Sigmoid colon (tissue), 6 donors: ENCODE measurements at regions not wholly inside any gene's neighbourhood (a gene's known extent, or its start where the extent isn't known, plus 50 kb on each side); places are given as distances from the start of the nearest gene placed in this dataset.

ENCODE experiments used
- DNase-seq: peaks from one replicate; pipeline ENCODE4 v3.0.0-alpha.2; 2019
- H3K27ac ChIP-seq, 4 donors: fragments of 200-600 bp; sonication (generic); one replicate each; pipeline ENCODE4 v1.5.1; 2016 to 2019; ENCODE audit warnings: mild to moderate bottlenecking in 1 of 4
- H3K27me3 ChIP-seq, 3 donors: fragments of 200-600 bp; sonication (generic); one replicate each; pipeline ENCODE4 v1.5.1; 2019; ENCODE audit warnings: mild to moderate bottlenecking in 1 of 3
- H3K36me3 ChIP-seq, 4 donors: fragments of 200-600 bp; sonication (generic); one replicate each; pipeline ENCODE4 v1.5.1; 2016 to 2019
- H3K4me1 ChIP-seq, 4 donors: fragments of 200-600 bp; sonication (generic); one replicate each; pipeline ENCODE4 v1.5.1; 2017 to 2019
- H3K4me3 ChIP-seq, 4 donors: fragments of 200-600 bp; sonication (generic); one replicate each; pipeline ENCODE4 v1.5.1; 2017 to 2019; ENCODE audit warnings: mild to moderate bottlenecking in 2 of 4, moderate library complexity in 1 of 4
- H3K9me3 ChIP-seq, 4 donors: fragments of 200-600 bp in 3 of 4; sonication (generic) in 3 of 4; one replicate each; pipeline versions ENCODE4 v1.5.1 to v1.6.1; 2013 to 2019
- EP300 ChIP-seq, 4 donors: sonication (generic); formaldehyde crosslinking; IDR thresholded peaks; one replicate each; pipeline ENCODE4 v1.6.1; 2017; ENCODE audit warnings: antibody characterized with exemption in 4 of 4
- POLR2A ChIP-seq, 2 donors: fragments of 450-650 bp; IDR thresholded peaks; one replicate each; pipeline ENCODE4 v1.6.1; 2016; ENCODE audit warnings: antibody characterized with exemption in 2 of 2, mild to moderate bottlenecking in 2 of 2, moderate library complexity in 2 of 2
- POLR2AphosphoS5 ChIP-seq, 4 donors: sonication (generic); formaldehyde crosslinking; IDR thresholded peaks; one replicate each; pipeline ENCODE4 v1.6.1; 2017; ENCODE audit warnings: antibody characterized with exemption in 4 of 4
- WGBS, 2 donors: extraction: QIAGEN DNeasy Blood & Tissue Kit; methylation state at CpG; one replicate each; pipeline ENCODE4 v1.1.7; 2013; 5-methylcytosine and 5-hydroxymethylcytosine counted together
- intact Hi-C: fragments of 100-400 bp; cut with DNase I; formaldehyde crosslinking; loops from one replicate; pipeline ENCODE4 v1.15.1; 2023
- TF ChIP-seq, protein P1 (sequence below), 4 experiments: fragments of 450-650 bp in 3 of 4; fragments of 200-600 bp in 1 of 4; IDR thresholded peaks; one replicate each; pipeline ENCODE4 v1.5.1; 2016 to 2019; ENCODE audit warnings: antibody characterized with exemption in 4 of 4, mild to moderate bottlenecking in 3 of 4, moderate library complexity in 2 of 4
- donor health status: healthy with polysubstance abuse.
- donor health status: healthy.

DNA sequence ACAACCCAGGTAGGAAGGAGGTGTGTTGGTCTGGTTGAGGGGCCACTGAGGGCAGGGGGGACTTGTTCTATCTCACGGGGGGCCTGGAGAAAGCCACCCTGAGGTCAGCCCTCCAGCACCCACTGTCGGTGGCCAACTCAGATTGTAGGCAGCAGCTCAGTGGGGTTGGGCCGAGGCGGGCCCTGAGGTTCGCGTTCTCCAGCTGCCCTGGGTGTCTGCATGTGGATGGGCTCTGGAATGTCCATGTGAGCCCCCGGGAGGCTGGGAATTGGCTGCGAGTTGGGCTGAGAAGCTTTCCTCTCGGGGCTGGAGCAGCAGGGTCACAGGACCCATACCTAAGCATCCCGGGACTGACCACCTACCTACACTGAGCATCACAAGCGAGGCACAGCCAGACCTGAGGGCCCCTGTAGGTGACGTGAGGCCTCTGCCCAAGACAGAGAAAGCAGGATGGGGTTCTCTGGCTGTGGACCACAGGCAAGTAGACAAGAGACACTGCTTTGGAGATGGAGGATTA, 70.3 kb upstream of the HAAO start:
- intact Hi-C loops: no loop called here
- Histone ChIP-seq H3K36me3 (no peaks in the 10 kb centered on the region), H3K27me3 (no peaks in the 10 kb centered on the region), H3K9me3 (no peaks in the 10 kb centered on the region), H3K27ac (no peak overlapping the region), H3K4me1 (peaks cover 0 to 21% (median 19%) of the 10 kb centered on the region in 4 donors), H3K4me3 (no peak overlapping the region)
- DNase-seq: peak; percentile 53
- WGBS, 2 donors: 85 to 87% methylated on average over 12 of the region's 12 CpGs
- TF ChIP-seq POLR2AphosphoS5 (IDR thresholded peaks at IDR 0.05): no peak
- TF ChIP-seq, protein P1, sequence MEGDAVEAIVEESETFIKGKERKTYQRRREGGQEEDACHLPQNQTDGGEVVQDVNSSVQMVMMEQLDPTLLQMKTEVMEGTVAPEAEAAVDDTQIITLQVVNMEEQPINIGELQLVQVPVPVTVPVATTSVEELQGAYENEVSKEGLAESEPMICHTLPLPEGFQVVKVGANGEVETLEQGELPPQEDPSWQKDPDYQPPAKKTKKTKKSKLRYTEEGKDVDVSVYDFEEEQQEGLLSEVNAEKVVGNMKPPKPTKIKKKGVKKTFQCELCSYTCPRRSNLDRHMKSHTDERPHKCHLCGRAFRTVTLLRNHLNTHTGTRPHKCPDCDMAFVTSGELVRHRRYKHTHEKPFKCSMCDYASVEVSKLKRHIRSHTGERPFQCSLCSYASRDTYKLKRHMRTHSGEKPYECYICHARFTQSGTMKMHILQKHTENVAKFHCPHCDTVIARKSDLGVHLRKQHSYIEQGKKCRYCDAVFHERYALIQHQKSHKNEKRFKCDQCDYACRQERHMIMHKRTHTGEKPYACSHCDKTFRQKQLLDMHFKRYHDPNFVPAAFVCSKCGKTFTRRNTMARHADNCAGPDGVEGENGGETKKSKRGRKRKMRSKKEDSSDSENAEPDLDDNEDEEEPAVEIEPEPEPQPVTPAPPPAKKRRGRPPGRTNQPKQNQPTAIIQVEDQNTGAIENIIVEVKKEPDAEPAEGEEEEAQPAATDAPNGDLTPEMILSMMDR (IDR thresholded peaks at IDR 0.05): no peak
- no peak for TF ChIP-seq POLR2A (IDR thresholded peaks at IDR 0.05)
- no peak for TF ChIP-seq EP300 (IDR thresholded peaks at IDR 0.05)

DNA sequence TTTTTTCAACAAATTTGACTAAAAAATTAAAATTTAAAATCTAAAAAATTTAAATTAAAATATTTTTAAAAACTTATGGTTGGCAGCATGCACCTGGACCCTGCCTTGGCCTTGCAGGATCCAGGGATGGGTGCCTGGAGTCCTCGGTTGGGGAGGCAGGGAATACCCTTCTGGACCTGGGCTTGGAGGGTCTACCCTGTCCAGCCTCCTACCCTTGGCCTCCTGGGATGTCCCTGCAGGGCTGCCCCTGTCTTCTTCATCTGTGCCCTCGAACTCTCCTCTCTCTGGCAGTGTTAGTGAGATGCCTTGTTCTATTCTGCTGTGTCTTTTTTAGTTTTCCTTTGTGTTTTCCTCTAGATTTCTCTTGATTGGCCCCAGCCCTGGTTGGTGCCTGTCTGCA, 68.9 kb upstream of the HAAO start:
- no peaks in the 10 kb centered on the region for H3K27me3 ChIP-seq
- WGBS, 2 donors: 91 to 95% methylated on average over 2 of the region's 2 CpGs
- no peaks in the 10 kb centered on the region for H3K36me3 ChIP-seq
- peaks cover 0 to 8% (median 5%) of the 10 kb centered on the region in 4 donors for H3K4me1 ChIP-seq
- DNase-seq: peak; percentile 58
- H3K4me3 ChIP-seq: no peak overlapping the region
- H3K27ac ChIP-seq: no peak overlapping the region
- H3K9me3 ChIP-seq: no peaks in the 10 kb centered on the region
- TF ChIP-seq, protein P1 (IDR thresholded peaks at IDR 0.05): no peak
- no peak for TF ChIP-seq POLR2AphosphoS5 (IDR thresholded peaks at IDR 0.05)
- no peak for TF ChIP-seq EP300 (IDR thresholded peaks at IDR 0.05)
- TF ChIP-seq POLR2A (IDR thresholded peaks at IDR 0.05): no peak
- intact Hi-C loops: no loop called here

DNA sequence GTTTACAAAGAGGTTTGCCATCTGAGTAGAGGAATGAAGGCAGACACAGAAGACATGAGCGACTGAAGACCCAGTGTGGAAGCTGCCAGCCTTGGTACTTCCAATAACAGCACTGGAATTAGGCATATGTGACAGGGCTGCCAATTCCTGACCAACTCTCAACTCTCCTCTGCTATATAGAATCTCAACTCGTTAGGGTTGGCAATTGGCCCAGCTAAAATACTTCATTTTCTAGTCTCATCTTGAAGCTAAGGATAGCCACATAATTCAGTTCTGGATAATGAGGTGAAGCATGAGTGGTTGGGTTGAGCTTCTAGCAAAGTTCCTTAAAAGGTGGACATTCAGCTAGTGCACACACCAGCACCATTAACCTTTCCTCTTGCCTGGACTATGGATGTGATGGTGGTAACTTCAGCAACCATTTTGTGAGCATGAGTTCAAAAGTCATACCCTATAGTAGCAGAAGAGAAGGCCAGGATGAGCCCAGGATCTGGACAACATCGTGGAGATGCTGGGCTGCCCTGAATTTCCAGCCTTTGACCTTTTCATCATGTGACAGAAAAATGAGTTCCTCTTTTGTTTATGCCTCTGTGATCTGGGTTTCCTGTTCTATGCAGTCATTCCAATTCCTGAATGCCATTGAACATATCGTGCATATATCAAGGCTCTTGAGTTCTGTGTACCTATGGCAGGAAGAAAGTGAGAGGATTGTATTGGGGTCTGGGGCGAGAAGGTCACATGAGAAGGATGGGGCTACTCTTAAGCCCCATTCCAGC, 68.1 kb upstream of the HAAO start:
- H3K4me3 ChIP-seq: no peak overlapping the region
- no peak overlapping the region for H3K27ac ChIP-seq
- peak; percentile 13 for DNase-seq
- 69 to 73% methylated on average over 5 of the region's 5 CpGs for WGBS, 2 donors
- intact Hi-C loops: no loop called here
- no peaks in the 10 kb centered on the region for H3K9me3 ChIP-seq
- no peak for TF ChIP-seq POLR2A (IDR thresholded peaks at IDR 0.05)
- TF ChIP-seq POLR2AphosphoS5 (IDR thresholded peaks at IDR 0.05): no peak
- no peaks in the 10 kb centered on the region for H3K36me3 ChIP-seq
- H3K27me3 ChIP-seq: no peaks in the 10 kb centered on the region
- no peaks in the 10 kb centered on the region for H3K4me1 ChIP-seq

DNA sequence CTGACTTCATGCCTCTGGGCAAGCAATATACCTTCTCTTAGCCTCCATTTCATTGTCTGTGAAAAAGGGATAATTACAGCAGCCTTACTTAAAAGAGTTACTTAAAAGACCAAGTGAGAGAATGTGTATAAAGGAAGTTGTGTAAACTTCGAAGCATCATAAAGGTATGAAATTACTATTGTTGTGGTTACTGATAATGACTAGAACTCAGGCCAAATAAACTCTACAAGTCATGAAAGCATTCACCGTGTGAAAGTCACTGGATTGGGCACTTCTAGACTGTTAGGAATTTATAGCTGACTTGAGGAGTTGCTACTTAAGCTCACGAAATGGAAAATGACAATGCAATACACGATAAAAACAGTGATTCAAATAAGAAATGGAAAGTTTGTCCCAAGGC, 67.4 kb upstream of the HAAO start:
- 8 to 41% methylated on average over 4 of the region's 4 CpGs for WGBS, 2 donors
- no peaks in the 10 kb centered on the region for H3K4me1 ChIP-seq
- intact Hi-C loops: no loop called here
- H3K4me3 ChIP-seq: no peak overlapping the region
- H3K27ac ChIP-seq: no peak overlapping the region
- H3K36me3 ChIP-seq: no peaks in the 10 kb centered on the region
- no peaks in the 10 kb centered on the region for H3K27me3 ChIP-seq
- H3K9me3 ChIP-seq: no peaks in the 10 kb centered on the region
- DNase-seq: no peak
- no peak for TF ChIP-seq POLR2A (IDR thresholded peaks at IDR 0.05)
- TF ChIP-seq, protein P1 (IDR thresholded peaks at IDR 0.05): no peak
- TF ChIP-seq EP300 (IDR thresholded peaks at IDR 0.05): no peak
- no peak for TF ChIP-seq POLR2AphosphoS5 (IDR thresholded peaks at IDR 0.05)

DNA sequence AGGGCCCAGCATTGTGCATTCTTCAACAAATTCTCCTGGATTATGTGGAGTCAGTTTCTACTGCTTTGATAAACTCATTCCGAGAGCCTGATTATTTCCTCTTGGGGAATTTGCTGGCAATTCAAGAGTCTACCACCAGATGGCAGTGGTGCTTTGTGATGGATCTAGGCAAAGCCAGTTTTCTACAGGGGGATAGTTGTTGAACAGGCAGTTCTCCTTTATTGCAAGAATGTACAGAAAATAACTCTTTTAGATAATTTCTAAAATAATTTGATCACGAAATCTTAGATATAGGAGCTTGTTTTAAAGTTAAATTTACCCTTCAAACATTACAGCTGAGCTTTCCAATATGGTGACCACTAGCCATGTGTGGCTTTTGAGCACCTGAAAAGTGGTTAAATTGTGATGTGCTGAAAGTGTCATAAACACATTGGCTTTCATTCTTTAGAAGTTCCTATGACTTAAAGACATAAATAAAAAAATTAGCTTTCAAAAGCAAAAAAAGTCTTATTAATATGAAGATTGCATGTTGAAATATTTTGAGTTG, 66.7 kb upstream of the HAAO start:
- intact Hi-C loops: no loop called here
- H3K27ac ChIP-seq: no peak overlapping the region
- H3K4me3 ChIP-seq: no peak overlapping the region
- peaks cover 0 to 7% (median 5%) of the 10 kb centered on the region in 4 donors for H3K4me1 ChIP-seq
- no peaks in the 10 kb centered on the region for H3K36me3 ChIP-seq
- no peak for TF ChIP-seq POLR2AphosphoS5 (IDR thresholded peaks at IDR 0.05)
- TF ChIP-seq, protein P1 (IDR thresholded peaks at IDR 0.05): peak; percentile 50 to 92 (median 82)
- no peaks in the 10 kb centered on the region for H3K9me3 ChIP-seq
- DNase-seq: peak; percentile 63
- no peaks in the 10 kb centered on the region for H3K27me3 ChIP-seq
- 7 to 13% methylated on average over 2 of the region's 2 CpGs for WGBS, 2 donors
